Mesenchymal stem cell (in vitro differentiated cells and primary cell): ENCODE measurements at regions not wholly inside any gene's neighbourhood (a gene's known extent, or its start where the extent isn't known, plus 50 kb on each side); places are given as distances from the start of the nearest gene placed in this dataset.

Source experiments
- DNase-seq: peaks from one replicate; pipeline ENCODE4 v3.0.0-alpha.2; 2013
- H2AFZ ChIP-seq: one replicate; pipeline ENCODE4 v1.6.1; 2013; ENCODE audit warnings: low read depth, mild to moderate bottlenecking, control low read depth, inconsistent platforms, low read length, moderate library complexity
- H2AK5ac ChIP-seq: 2 replicates; pipeline ENCODE4 v1.6.1; 2013; ENCODE audit warnings: low read length, moderate library complexity, mild to moderate bottlenecking, inconsistent platforms; ENCODE audit not compliant: severe bottlenecking
- H2BK120ac ChIP-seq: one replicate; pipeline ENCODE4 v1.6.1; 2013; ENCODE audit warnings: low read depth, mild to moderate bottlenecking, inconsistent platforms, low read length, moderate library complexity
- H2BK12ac ChIP-seq, 2 experiments: one replicate each; pipeline ENCODE4 v1.6.1; 2013; ENCODE audit warnings: inconsistent platforms in 2 of 2, low read length in 2 of 2, mild to moderate bottlenecking in 2 of 2, moderate library complexity in 2 of 2, control low read depth in 1 of 2
- H2BK15ac ChIP-seq: one replicate; pipeline ENCODE4 v1.6.1; 2013; ENCODE audit warnings: mild to moderate bottlenecking, low read depth, inconsistent platforms; ENCODE audit not compliant: poor library complexity, severe bottlenecking
- H2BK5ac ChIP-seq: 2 replicates; pipeline ENCODE4 v1.6.1; 2013; ENCODE audit warnings: low read depth, mild to moderate bottlenecking, low read length, control low read depth, inconsistent platforms; ENCODE audit not compliant: poor library complexity, severe bottlenecking
- H3K14ac ChIP-seq, 2 experiments: one replicate each; pipeline ENCODE4 v1.6.1; 2013; ENCODE audit warnings: inconsistent platforms in 2 of 2, low read length in 2 of 2, control low read depth in 1 of 2, mild to moderate bottlenecking in 1 of 2, moderate library complexity in 1 of 2
- H3K18ac ChIP-seq, 2 experiments: one replicate each; pipeline ENCODE4 v1.6.1; 2013; ENCODE audit warnings: inconsistent platforms in 2 of 2, low read length in 2 of 2, control low read depth in 1 of 2, low read depth in 1 of 2, mild to moderate bottlenecking in 1 of 2
- H3K23ac ChIP-seq, 2 experiments: one replicate each; pipeline ENCODE4 v1.6.1; 2013; ENCODE audit warnings: inconsistent platforms in 2 of 2, low read length in 2 of 2, mild to moderate bottlenecking in 2 of 2, moderate library complexity in 2 of 2, control low read depth in 1 of 2
- H3K27ac ChIP-seq: 2 replicates; pipeline ENCODE4 v1.5.1; 2013; ENCODE audit warnings: mild to moderate bottlenecking, moderate library complexity, low read length, control low read depth, inconsistent platforms; ENCODE audit not compliant: poor library complexity, severe bottlenecking
- H3K27me3 ChIP-seq, 2 experiments: 2 replicates each; pipeline versions ENCODE4 v1.6.1 to v1.7.0; 2013; ENCODE audit warnings: low read length in 2 of 2, mild to moderate bottlenecking in 2 of 2, moderate library complexity in 2 of 2, control low read depth in 1 of 2, inconsistent platforms in 1 of 2; ENCODE audit not compliant: control insufficient read depth in 1 of 2, insufficient read depth in 1 of 2
- H3K36me3 ChIP-seq, 2 experiments: 2 replicates each; pipeline versions ENCODE4 v1.6.1 to v1.7.0; 2013; ENCODE audit warnings: low read length in 2 of 2, control low read depth in 1 of 2, inconsistent platforms in 1 of 2, low read depth in 1 of 2, mild to moderate bottlenecking in 1 of 2; ENCODE audit not compliant: insufficient read depth in 2 of 2, control insufficient read depth in 1 of 2
- H3K4ac ChIP-seq, 2 experiments: one replicate each; pipeline ENCODE4 v1.6.1; 2013; ENCODE audit warnings: inconsistent platforms in 2 of 2, low read length in 2 of 2, mild to moderate bottlenecking in 2 of 2, moderate library complexity in 2 of 2, control low read depth in 1 of 2, low read depth in 1 of 2
- H3K4me1 ChIP-seq: 2 replicates; pipeline ENCODE4 v1.6.1; 2013; ENCODE audit warnings: low read depth, low read length, control low read depth; ENCODE audit not compliant: control insufficient read depth, insufficient read depth
- H3K4me2 ChIP-seq: 2 replicates; pipeline ENCODE4 v1.6.1; 2013; ENCODE audit warnings: low read length, mild to moderate bottlenecking, inconsistent platforms; ENCODE audit not compliant: poor library complexity, severe bottlenecking
- H3K4me3 ChIP-seq, 2 experiments: 2 replicates each; pipeline versions ENCODE4 v1.5.1 to v1.7.0; 2013; ENCODE audit warnings: low read length in 2 of 2, mild to moderate bottlenecking in 2 of 2, control low read depth in 1 of 2, low read depth in 1 of 2; ENCODE audit not compliant: insufficient read depth in 1 of 2
- H3K79me1 ChIP-seq: replicated peaks from 2 replicates; pipeline ENCODE4 v1.6.1; 2013; ENCODE audit warnings: mild to moderate bottlenecking, control low read depth, low read length, inconsistent platforms; ENCODE audit not compliant: poor library complexity, severe bottlenecking
- H3K9ac ChIP-seq: 2 replicates; pipeline ENCODE4 v1.7.0; 2013; ENCODE audit warnings: mild to moderate bottlenecking, low read length, moderate library complexity
- H3K9me3 ChIP-seq: 2 replicates; pipeline ENCODE4 v1.7.0; 2013; ENCODE audit warnings: mild to moderate bottlenecking, low read length; ENCODE audit not compliant: control insufficient read depth
- H4K8ac ChIP-seq: one replicate; pipeline ENCODE4 v1.6.1; 2013; ENCODE audit warnings: inconsistent platforms, mild to moderate bottlenecking, low read length, moderate library complexity
- H4K91ac ChIP-seq: one replicate; pipeline ENCODE4 v1.6.1; 2013; ENCODE audit warnings: mild to moderate bottlenecking, low read length, inconsistent platforms
- WGBS: methylation state at CpG from one replicate; pipeline ENCODE4 v1.1.7; 2013; ENCODE audit warnings: mixed read lengths; 5-methylcytosine and 5-hydroxymethylcytosine counted together

DNA sequence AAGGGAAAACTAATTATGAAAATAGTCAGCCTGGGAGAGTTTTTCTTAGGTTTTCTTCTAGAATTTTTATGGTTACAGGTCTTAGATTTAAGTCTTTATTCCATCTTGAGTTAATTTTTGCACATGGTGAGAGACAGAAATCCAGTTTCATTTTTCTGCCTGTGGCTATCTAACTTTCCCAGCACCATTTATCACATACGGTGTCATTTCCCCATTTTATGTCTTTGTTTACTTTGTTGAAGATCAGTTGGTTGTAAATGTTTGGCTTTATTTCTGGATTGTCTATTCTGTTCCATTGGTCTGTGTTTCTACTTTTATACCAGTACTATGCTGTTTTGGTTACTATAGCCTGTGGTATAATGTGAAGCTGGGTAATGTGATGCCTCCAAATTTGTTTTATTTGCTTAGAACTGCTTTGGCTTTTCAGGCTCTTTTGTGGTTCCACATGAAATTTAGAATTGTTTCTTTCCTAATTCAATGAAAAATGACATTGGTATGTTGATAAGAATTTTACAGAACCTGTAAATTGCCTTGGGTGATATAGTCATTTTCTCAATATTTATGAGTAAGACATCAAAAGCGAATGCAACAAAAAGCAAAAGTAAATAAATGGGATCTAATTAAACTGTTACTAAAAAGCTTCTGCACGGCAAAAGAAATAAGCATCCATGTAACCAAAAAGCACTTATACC lies 146.1 kb upstream of the NOL4 start:
- H2BK12ac ChIP-seq = no peak overlapping the region
- no peak overlapping the region for H2AK5ac ChIP-seq
- no peak overlapping the region for H3K4ac ChIP-seq
- H2BK120ac ChIP-seq = no peak overlapping the region
- no peaks in the 10 kb centered on the region for H3K9me3 ChIP-seq
- H3K9ac ChIP-seq = no peak overlapping the region
- H3K36me3 ChIP-seq = no peaks in the 10 kb centered on the region
- H3K4me1 ChIP-seq = no peaks in the 10 kb centered on the region
- no peak overlapping the region for H3K4me2 ChIP-seq
- H3K23ac ChIP-seq = no peak overlapping the region
- no peak overlapping the region for H2BK15ac ChIP-seq
- no peak for DNase-seq
- no peak overlapping the region for H3K14ac ChIP-seq
- H4K8ac ChIP-seq = no peak overlapping the region
- no peak overlapping the region for H2AFZ ChIP-seq
- H3K18ac ChIP-seq = no peak overlapping the region
- no peak overlapping the region for H3K27ac ChIP-seq
- H3K79me1 ChIP-seq = no peaks in the 10 kb centered on the region
- no peaks in the 10 kb centered on the region for H3K27me3 ChIP-seq
- no peak overlapping the region for H4K91ac ChIP-seq
- WGBS = no CpG with 5 or more reads among the region's 3 CpGs
- no peak overlapping the region for H3K4me3 ChIP-seq
- H2BK5ac ChIP-seq = no peak overlapping the region

DNA sequence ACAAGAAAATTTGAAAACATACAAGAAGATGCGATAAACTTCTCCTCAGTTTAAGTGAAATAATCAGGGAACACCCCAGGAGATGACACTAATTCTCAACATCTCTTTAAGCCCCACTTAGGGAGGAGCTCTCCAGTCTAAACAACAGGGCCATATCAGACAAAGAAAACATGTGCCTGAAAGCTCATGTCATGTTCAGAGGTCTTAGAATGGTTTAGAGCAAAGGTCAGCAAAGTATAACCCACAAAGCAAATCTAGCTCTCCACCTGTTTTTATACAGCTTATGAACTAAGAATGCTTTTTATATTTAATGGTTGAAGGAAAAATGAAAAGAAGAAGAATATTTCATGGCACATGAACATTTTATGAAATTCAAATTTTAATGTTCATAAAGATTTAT lies 155.6 kb upstream of the NOL4 start:
- Histone ChIP-seq H2BK5ac (no peak overlapping the region), H3K9ac (no peak overlapping the region), H3K79me1 (no peaks in the 10 kb centered on the region), H2BK12ac (no peak overlapping the region), H4K8ac (no peak overlapping the region), H3K4me3 (no peak overlapping the region), H2AFZ (no peak overlapping the region), H3K4ac (no peak overlapping the region), H3K18ac (no peak overlapping the region), H4K91ac (no peak overlapping the region), H3K4me1 (no peaks in the 10 kb centered on the region), H3K14ac (no peak overlapping the region), H3K27ac (no peak overlapping the region), H3K36me3 (no peaks in the 10 kb centered on the region), H2BK15ac (no peak overlapping the region), H3K27me3 (no peaks in the 10 kb centered on the region), H2BK120ac (no peak overlapping the region), H2AK5ac (no peak overlapping the region), H3K9me3 (no peaks in the 10 kb centered on the region), H3K4me2 (no peak overlapping the region), H3K23ac (no peak overlapping the region)
- 100% methylated on average over 1 of the region's 1 CpG for WGBS
- no peak for DNase-seq

DNA sequence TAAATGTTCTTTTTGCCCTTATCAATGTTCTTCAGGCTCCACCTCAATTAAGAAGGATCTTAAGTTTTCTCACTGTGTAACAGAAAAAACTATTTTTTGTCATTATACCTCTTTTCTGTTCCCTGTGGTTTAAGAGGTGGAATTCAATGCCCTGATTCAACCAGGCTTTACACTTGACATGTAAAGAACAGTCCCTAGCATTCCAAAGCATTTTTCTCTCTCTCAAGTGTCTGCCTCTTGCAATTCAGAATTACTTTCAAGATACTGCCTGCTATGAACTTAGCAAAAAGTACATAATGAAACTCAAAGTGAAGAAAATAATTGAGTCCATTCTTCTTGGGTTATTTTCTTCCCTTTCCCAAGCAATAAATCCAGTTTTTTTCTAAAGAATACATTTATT lies 160.6 kb upstream of the NOL4 start:
- no peak overlapping the region for H3K14ac ChIP-seq
- H3K4me1 ChIP-seq = no peaks in the 10 kb centered on the region
- H2BK120ac ChIP-seq = no peak overlapping the region
- no peak for DNase-seq
- H3K4ac ChIP-seq = no peak overlapping the region
- no peak overlapping the region for H3K23ac ChIP-seq
- no peaks in the 10 kb centered on the region for H3K36me3 ChIP-seq
- H2AFZ ChIP-seq = no peak overlapping the region
- H3K18ac ChIP-seq = no peak overlapping the region
- no peak overlapping the region for H2AK5ac ChIP-seq
- no peak overlapping the region for H3K4me2 ChIP-seq
- H4K91ac ChIP-seq = no peak overlapping the region
- no peak overlapping the region for H2BK5ac ChIP-seq
- H3K27ac ChIP-seq = no peak overlapping the region
- H2BK15ac ChIP-seq = no peak overlapping the region
- no peak overlapping the region for H2BK12ac ChIP-seq
- H3K9me3 ChIP-seq = no peaks in the 10 kb centered on the region
- no peak overlapping the region for H3K4me3 ChIP-seq
- H3K9ac ChIP-seq = no peak overlapping the region
- no peaks in the 10 kb centered on the region for H3K79me1 ChIP-seq
- no peak overlapping the region for H4K8ac ChIP-seq
- H3K27me3 ChIP-seq = no peaks in the 10 kb centered on the region

DNA sequence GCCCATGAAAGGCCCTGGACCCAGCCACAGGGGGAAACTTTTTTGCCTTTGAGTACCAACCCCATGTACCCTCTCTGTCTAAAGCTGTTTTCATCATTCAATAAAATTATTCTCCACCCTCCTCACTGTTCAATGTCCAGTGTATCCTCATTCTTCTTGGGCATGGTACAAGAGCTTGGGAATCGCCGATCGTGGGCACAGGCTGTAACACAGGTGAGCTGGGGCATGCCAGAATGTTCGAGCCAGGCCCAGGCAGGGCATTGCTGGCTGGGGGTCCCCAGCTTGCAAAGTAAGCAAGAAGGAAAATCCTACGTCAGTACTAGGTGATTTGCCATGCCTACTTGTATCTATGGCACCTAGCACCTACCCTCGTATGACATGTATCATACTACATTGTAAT lies 162.1 kb upstream of the NOL4 start:
- Histone ChIP-seq H3K4ac (no peak overlapping the region), H3K79me1 (no peaks in the 10 kb centered on the region), H4K91ac (no peak overlapping the region), H2BK12ac (no peak overlapping the region), H2BK120ac (no peak overlapping the region), H2BK5ac (no peak overlapping the region), H3K4me1 (no peaks in the 10 kb centered on the region), H3K27me3 (no peaks in the 10 kb centered on the region), H3K18ac (no peak overlapping the region), H3K9me3 (no peaks in the 10 kb centered on the region), H3K36me3 (no peaks in the 10 kb centered on the region), H2AFZ (no peak overlapping the region), H3K9ac (no peak overlapping the region), H3K4me3 (no peak overlapping the region), H3K14ac (no peak overlapping the region), H2AK5ac (no peak overlapping the region), H3K4me2 (no peak overlapping the region), H4K8ac (no peak overlapping the region), H3K23ac (no peak overlapping the region), H3K27ac (no peak overlapping the region), H2BK15ac (no peak overlapping the region)
- 86% methylated on average over 6 of the region's 6 CpGs for WGBS
- no peak for DNase-seq
